KBM-7 (cell line): ENCODE measurements at regions not wholly inside any gene's neighbourhood (a gene's known extent, or its start where the extent isn't known, plus 50 kb on each side); places are given as distances from the start of the nearest gene placed in this dataset.
"Not testable (repeated sequence)": the region's sequence is repeated elsewhere in the genome, so short reads cannot be mapped to it uniquely, and the experiment has no call there.

Experiments used
- DNase-seq: peaks from one replicate; pipeline ENCODE4 v3.0.0-alpha.2; 2015
- in situ Hi-C: fragments of 300-500 bp; cut with MboI; formaldehyde crosslinking; loops from 2 replicates; pipeline ENCODE4 v1.14.3; 2020; ENCODE audit warnings: low sequenced_read_pairs, low pct_unique_long_range_greater_than_20kb, mixed read lengths

DNA sequence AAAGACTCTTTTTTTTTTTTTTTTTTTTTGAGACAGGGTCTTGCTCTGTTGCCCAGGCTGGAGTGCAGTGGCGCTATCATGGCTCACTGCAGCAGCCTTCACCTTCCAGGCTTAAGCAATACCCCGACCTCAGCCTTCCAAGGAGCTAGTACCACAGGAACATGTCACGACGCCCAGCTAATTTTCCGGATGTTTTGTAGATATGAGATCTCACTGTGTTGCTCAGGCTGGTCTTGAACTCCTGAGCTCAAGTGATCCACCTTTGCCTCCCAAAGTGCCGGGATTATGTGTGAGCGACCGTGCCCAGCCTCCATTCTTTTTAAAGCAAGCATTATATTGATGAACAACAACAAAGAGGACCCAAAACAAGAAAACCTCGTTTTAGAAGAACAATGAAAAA lies 307.1 kb upstream of the ID2 start:
- in situ Hi-C loops, result no loop called here
- no peak for DNase-seq

DNA sequence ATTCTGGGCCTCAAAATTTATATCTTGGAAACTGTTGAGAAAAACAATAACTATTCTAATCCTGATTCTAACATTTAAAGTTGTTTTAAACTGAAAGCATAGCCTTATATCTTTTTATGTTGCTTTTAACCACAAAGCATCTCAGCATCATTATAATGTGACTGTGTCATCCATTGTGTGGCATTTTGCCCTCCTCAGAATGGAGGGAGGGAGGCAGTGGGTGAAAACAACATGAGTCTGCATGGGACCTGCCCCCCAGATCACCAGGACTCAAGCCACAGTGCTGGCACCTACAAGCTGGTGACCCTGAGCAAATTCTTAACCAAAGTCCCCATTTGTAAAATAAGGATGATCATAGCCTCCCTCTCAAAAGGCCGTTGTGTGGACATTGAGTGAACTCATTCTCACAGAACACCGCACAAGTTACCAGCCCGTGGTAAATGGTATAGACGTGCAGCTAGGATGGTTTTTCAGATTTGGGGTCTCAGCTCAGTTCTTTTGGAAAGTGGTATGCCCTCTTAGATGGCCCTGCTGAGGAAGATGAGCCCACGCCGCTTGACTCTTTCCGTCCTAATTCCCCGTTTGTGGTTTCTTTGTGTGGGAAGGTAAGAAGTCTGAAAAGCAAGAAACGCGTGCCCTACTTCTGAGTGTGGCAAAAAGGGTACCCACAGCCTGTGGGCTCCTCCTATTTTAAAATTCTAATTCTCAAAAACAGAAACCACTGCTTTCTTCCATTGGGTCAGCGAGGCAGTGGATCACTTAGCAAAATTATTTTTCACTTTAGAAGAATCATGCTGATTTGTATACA lies 305.0 kb upstream of the ID2 start:
- in situ Hi-C loops, result no loop called here
- DNase-seq, result no peak

DNA sequence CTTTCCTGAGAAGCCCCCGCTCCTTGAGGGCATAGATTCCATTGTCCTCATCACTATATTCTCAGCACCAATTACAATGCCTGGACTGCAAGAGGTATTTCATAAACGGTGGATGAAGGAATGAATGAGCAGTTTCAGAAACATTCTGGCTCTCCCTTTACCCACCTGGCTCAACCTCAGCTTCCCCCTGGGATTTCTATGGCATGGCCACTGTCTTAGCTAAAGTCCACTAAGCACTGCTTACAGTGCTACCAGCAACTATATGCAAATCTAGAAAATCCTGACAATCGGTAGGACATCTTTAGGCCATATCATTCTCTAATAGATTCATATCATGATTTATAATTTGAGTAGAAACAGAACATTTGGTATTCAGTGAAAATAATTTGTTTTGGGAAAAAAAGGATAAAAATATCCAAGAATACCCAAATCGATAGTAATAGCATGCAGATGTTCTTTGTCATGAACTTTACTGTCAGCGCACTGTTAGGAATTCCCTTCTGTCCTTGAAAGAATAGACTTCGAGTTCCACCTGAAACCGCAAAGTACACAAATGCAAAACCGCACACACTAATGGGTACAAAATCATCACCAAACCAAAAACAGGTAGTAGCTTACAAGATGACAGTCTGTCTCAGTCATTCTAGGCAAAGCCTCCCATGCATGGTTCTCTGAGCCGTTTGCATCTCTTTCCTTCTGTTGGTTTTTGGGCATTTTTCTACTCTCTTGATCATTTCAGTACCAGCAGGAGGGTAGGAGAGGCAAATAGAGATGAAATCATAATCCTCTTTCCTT lies 303.6 kb upstream of the ID2 start:
- in situ Hi-C loops, result no loop called here
- DNase-seq, result no peak

DNA sequence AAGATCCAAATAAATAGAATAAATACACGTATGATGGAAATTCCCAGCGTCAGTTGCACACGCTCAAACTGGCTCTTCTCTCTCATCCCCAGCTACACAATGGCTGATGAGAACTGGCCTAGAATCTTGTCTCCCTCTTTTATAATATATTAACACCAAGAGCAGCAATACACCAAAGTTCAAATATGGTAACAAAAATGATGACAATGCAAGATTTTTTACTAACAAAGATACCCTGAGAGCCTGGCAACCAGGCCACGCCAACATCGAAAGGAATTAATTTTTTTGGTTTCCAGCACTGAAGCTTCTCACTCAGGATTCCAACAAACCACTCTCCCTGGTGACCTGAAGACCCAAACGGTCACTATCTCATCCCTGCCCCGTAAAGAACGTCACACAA lies 302.7 kb upstream of the ID2 start:
- no peak for DNase-seq
- in situ Hi-C loops, result no loop called here

DNA sequence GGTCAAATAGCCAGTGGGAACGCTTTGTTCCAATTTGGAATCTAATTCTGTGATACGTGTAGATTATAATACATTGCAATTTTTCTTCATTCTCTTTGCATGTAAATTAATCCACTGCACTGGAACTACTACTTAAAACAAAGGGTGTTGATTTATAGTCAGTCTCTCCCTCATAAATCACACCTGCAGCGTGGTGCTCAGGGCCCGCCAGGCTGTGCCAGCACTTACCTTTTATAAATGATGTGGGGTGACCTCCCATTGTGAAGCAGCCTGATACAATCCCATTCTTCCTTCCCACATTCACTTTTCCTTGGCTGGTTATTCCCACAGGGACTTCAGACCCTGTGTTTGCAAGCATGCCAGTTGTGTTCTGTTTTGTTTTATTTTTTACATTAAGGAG lies 302.3 kb upstream of the ID2 start:
- in situ Hi-C loops, result no loop called here

DNA sequence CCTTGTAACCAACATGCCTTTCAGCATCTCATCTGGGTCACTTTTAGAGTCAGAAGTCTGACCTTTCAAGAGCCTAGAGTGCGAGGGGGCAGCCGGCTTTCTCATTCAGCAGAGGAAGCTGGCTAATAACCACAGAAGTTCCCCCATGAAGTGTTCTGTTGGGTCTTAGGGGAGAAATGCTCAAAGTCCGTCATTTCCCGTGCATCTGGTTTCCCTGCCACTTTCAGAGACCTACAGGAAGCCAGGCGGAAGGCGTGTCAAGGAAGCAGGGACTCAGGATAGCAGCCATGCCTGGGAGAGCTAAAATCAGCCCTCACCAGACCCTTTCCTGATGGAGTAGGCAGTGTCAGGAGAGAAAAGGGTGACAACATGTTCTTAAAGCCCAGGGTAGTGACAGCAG lies 301.8 kb upstream of the ID2 start:
- in situ Hi-C loops, result no loop called here
- peak; percentile 47 for DNase-seq

More for the DNA sequence above, 302.3 kb upstream of the ID2 start:
- no peak for DNase-seq

DNA sequence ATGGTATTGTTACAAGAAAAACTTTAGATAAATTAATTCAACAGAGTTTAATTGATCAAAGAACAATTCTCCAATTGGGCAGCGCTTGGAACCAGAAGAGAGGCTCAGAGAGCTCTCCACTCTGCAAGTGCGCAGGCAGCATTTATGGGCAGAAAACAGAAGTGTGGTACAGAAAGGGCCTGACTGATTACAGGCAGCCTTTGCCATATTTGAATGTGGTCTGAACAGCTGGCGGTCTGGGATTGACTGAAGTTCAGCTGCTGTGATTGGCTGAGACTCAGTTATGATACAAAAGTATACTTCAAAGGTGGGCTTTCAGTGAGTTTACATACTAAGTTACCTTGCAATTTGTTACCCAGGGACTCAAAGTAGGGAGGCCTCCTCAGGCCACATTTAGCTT lies 301.3 kb upstream of the ID2 start:
- in situ Hi-C loops, result no loop called here
- DNase-seq, result peak; percentile 12

DNA sequence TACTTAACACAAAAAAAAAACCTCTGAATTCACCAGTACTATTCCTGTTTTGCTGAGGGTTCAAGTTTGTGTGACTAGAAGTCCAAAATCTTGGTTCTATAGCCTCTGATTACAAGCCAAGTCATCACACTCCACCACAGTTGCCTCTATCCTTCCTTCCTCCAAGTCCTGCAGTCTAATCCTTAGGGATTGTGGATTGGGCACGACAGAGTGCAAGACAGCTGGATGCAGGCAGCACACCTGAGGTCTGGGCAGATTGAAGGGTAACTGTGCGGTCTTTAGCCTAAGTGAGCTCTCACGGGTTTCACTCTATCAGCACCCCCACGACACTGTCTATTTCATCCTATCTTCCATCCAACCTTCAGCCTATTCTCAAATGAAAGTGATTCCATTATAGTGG lies 299.4 kb upstream of the ID2 start:
- no peak for DNase-seq
- in situ Hi-C loops, result no loop called here

DNA sequence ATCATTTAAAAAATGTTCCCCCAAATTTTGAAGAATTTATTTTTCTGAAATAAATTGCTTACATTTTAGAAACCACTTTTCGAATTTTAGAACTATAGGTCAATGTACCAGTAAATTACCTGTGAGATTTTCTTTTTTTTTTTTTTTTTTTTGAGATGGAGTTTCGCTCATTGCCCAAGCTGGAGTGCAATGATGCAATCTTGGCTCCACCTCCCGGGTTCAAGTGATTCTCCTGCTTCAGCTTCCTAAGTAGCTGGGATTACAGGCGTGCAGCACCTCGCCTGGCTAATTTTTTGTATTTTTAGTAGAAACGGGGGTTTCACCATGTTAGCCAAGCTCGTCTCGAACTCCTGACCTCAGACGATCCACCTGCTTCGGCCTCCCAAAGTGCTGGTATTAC lies 295.1 kb upstream of the ID2 start:
- DNase-seq, in situ Hi-C loops: not testable (repeated sequence)

DNA sequence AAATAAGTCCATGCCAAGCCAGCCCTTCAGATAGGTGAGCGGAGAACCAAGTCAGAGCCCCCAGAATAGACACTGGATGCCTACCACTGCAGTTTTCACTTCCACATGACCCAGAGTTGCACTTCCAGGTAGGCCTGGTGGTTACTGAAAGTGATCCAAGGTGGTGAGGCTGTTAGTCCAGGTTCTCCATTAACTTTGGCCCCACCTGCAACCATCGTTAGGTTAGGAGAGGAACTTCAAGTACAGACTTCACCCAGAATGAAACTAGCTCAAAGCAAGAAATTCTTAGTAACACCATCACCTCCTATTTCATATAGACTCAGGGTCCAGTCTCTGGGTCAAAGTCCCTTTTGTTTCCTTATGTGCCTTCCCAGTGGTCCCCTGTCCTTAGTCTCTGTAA lies 293.1 kb upstream of the ID2 start:
- DNase-seq, result no peak
- in situ Hi-C loops, result no loop called here

DNA sequence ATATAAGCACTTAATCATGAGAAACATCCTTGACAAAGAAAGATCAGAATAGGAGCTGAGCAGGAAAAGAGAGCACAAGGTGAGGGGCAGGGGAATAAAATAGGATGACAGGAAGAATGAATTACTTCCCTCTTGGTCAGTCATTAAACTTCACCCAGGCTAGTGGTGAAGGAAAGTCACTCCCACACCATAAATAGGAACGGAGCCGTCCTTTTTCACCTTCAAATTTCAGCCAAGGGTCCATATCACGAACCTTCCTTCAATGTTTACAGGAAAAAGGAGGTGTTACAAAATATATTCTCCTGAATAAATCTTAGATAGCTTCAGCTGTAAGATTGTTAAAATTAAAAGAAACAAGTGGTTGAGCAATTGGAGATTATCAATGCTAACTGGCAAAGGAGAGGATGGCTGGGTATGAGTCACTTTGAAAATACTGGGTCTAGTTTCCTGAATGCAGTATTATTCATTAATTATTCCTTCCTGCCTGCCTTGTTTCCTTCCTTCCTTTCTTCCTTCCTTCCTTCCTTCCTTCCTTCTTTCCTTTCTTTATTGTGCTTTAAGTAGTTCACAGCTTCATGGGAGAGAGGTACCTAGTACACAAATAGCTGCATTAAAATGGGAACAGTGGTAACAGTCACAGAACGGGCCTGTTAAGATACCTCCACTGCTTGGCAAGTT lies 292.3 kb upstream of the ID2 start:
- no peak for DNase-seq
- in situ Hi-C loops, result no loop called here

DNA sequence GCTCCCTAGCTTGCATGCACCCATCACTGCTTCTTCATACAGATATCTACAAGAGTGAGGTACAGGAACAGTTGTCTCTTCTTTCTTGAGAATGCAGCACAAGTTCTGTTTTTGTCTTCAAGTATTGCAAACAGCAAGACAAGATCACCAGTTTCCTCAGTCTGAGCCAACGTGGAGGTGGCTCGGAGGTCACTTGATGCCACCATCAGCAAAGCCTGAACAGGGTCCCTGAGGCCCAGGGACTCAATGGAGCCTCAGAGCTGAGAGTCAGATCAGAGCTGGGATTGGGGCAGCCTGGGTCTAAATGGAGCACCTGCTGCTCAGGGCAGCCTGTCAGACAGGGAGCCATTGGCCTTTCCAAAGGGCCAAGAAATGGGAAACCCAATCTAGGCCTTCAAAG lies 290.7 kb upstream of the ID2 start:
- no peak for DNase-seq
- in situ Hi-C loops, result no loop called here

DNA sequence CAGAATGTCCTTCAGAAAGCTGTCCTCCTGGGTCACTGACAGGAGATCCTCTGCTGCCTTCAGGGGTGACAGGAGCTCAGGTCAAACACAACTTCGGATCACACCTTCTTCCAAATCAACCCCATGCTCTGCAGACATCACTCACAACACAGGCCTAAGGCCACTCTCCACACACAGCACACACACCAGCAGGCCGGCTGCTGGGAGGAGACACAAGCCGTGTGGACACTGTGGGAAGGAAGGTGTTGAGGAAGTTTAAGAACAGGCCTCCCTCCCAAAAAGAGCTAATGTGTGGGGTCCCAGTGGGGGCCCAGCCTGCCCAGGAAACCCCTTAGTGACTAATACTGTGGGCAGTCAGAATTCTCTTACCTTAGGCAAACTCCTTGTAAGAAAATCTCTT lies 290.3 kb upstream of the ID2 start:
- no peak for DNase-seq
- in situ Hi-C loops, result no loop called here

DNA sequence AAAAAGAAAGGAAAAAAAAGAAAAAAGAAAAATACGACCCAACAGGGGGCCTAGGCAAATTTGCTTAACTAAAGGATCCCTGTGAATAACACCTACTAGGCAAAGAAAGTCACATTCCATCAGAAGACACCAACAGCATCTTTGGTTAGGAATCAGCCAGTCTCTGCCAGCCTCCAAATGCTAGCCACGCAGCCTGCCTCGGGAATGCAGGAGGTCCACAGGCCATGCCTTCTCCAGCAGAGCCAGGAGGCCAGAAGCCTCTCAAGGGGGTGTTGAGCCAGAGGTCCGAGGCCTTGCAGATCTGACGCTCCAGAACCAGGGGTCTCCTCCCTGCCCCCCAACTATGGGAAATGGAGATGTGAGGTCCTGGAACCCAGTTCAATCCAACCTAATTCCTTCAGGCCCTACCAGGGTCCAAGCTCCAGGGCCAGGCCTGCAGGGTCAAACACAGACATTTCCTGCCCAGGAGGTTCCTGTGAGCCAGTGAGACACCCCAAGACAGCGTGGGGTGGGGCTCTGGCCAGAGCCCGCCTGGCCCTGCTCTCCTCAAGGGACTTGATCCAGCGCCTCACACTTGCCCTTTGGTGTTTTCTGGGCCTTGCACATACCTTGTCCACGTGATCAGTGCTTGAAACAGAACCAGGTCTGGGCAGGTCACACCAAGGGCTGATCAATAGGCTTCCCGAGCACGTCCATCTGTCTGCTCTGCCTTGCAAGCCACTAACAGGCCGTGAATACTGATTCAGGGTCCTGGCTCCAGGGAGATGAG lies 289.6 kb upstream of the ID2 start:
- DNase-seq, result no peak
- in situ Hi-C loops, result no loop called here

DNA sequence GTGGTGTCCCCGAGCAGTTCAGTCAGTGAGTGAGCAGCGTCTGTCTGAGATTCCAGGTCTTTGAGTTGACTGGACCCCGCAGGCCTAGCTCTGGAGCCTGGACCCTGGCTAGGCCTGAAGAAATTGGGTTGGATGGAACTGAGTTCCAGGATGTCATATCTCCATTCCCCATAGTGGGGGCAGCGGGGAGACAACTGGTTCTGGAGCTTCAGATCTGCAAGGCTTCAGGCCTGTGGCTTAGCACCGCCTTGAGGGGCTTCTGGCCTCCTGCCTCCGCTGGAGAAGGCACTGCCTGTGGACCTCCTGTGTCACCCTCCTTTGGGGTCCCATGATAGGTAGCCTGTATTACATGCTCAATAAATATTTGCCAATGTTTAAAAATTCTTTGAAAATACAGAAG lies 288.4 kb upstream of the ID2 start:
- in situ Hi-C loops, result no loop called here
- DNase-seq, result no peak

DNA sequence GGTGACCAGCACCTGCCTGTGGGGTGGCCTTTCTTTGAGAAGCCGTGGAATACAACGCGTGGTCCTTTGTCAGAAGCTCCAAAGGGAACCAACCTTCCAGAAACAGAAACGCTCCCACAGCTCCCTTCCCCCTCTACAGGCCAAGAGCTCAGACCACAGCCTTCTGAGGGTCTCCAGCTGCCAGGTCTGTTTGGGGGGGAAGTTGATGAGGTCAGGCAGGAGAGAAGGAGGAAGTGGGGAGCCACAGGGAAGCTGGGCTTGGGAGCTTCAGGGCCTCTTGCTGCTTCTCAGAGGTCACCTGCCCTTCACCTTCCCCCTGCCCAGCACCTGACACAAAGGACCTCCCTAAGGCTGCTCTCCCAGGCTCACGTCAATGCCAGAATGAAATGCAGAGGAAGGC lies 287.7 kb upstream of the ID2 start:
- in situ Hi-C loops, result no loop called here
- peak; percentile 10 for DNase-seq

DNA sequence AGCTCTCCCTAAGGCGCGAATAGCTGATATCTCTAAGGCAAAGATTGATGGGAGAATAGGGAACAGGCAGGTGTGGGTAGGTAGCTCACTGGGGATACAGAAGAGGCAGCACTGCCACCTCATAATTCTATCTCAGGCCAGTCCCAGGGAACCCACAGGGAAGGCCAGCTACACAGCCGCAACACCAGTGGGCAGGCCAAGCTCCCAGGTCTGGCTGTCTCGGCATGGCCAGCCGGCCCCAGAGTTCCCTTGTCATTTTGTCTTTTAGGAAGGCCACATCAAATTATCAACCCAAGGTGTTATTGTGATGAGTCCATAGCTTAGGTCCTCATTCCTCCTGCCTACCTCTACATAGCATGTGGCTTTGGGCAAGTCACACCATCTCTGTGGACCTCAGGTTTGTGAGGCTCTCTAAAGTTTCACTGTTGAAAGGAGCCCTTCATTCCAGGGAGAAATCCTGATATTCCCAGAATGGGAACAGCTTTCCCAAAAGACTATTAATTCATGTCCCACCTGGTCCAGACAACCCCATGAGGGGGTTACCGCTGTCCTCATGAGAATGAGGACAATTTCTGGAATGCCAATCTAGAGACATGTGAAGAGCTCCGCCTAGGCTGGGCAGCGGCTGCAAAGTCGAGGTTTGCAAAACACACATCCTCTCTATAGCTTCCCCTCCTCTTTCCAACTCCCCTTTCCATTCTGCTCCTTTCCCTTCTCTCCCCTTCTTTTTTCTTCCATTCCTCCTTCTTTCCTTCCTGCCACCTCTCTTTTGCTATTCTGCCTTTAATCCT lies 287.1 kb upstream of the ID2 start:
- in situ Hi-C loops, result no loop called here
- DNase-seq, result no peak

DNA sequence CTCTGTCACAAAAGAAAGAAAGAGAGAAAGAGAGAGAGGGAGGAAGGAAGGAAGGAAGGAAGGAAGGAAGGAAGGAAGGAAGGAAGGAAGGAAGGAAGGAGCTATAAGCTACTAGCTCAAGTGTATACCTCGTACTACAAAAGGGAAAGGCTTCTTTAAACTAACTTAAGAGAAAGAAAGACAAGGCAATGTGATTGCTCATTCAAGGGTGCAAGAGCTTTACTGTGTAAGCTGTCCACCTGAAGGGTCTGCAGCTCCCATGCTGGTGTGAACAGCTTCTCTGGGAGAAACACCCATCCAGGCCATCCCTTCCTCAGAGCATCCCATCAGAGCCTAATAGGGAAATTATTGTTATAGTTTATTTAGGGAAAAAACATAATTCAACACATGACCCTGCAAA lies 286.1 kb upstream of the ID2 start:
- in situ Hi-C loops, result no loop called here
- DNase-seq, result no peak
